ENCODE measurements at regions not wholly inside any gene's neighbourhood (a gene's known extent, or its start where the extent isn't known, plus 50 kb on each side); places are given as distances from the start of the nearest gene placed in this dataset.

DNA sequence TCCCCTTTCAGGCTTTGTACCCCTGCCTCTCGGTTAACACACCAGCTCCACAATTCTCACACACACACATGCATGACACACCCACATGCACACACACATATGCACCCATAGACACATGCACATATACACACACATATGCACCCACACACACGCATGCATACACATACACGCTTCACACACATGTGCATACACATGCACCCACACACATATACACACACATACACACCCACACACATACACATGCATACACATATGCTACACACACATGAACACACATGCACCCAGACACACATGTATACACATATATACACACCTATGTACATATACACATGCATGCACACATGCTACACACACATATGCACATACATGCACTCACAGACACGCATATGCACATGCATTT is 61.7 kb upstream of the SLC25A33 start:
- TF ChIP-seq, protein P1, sequence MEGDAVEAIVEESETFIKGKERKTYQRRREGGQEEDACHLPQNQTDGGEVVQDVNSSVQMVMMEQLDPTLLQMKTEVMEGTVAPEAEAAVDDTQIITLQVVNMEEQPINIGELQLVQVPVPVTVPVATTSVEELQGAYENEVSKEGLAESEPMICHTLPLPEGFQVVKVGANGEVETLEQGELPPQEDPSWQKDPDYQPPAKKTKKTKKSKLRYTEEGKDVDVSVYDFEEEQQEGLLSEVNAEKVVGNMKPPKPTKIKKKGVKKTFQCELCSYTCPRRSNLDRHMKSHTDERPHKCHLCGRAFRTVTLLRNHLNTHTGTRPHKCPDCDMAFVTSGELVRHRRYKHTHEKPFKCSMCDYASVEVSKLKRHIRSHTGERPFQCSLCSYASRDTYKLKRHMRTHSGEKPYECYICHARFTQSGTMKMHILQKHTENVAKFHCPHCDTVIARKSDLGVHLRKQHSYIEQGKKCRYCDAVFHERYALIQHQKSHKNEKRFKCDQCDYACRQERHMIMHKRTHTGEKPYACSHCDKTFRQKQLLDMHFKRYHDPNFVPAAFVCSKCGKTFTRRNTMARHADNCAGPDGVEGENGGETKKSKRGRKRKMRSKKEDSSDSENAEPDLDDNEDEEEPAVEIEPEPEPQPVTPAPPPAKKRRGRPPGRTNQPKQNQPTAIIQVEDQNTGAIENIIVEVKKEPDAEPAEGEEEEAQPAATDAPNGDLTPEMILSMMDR (IDR thresholded peaks at IDR 0.05; ENCODE audit: low read depth, low read length): no peak
- TF ChIP-seq EZH2phosphoT487 (IDR thresholded peaks at IDR 0.05; ENCODE audit: low read depth): no peak
